CD4-positive, alpha-beta T cell treated with Interleukin-15 for 4 hours (primary cell): ENCODE measurements at regions not wholly inside any gene's neighbourhood (a gene's known extent, or its start where the extent isn't known, plus 50 kb on each side); places are given as distances from the start of the nearest gene placed in this dataset.

ENCODE experiments used
- DNase-seq: peaks from one replicate; pipeline ENCODE4 v3.0.0-alpha.2; 2020; ENCODE audit warnings: low spot score

DNA sequence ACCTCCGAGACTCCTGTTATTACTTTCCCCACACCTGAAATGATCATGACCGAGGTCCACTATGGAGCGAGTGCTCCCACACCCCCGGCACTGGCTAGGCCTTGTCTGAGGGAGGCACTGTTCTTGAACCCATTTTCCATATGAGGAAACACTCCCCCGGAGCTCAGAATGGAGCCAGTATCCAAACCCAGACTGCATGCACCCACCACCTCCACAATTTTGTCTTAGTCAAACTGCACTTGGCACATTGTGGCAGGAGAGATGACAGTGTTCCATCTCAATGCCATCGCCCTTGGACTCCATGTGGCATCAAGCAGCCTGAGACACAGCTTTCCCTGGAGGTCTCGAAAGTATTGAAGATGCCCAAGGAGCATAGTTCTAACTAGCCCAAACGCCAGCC lies 154.1 kb downstream of the NUP210 start:
- no peak for DNase-seq

- DNase-seq, result no peak
Measured at GRCh38 chr3:13265507-13265906, 154.6 kb downstream of the NUP210 start.

GRCh38 chr3:13265016-13265415 lies 155.1 kb downstream of the NUP210 start:
- DNase-seq, result no peak

DNA sequence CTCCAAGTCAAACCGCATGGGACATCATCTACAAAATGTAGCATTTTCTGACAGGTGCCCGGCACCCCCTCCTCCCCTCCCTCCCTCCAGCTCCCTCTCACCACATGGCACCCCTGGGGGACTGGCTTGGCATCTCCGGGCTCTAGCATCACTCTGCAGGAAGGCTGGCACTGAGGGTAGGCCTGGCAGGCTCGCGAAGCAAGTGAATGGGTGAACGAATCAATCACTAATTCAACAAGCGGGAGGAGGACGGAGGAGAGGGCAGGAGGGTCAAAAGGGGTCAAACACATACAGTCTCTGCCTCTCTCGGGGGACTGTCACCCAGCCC lies 155.7 kb downstream of the NUP210 start:
- DNase-seq, result no peak

DNA sequence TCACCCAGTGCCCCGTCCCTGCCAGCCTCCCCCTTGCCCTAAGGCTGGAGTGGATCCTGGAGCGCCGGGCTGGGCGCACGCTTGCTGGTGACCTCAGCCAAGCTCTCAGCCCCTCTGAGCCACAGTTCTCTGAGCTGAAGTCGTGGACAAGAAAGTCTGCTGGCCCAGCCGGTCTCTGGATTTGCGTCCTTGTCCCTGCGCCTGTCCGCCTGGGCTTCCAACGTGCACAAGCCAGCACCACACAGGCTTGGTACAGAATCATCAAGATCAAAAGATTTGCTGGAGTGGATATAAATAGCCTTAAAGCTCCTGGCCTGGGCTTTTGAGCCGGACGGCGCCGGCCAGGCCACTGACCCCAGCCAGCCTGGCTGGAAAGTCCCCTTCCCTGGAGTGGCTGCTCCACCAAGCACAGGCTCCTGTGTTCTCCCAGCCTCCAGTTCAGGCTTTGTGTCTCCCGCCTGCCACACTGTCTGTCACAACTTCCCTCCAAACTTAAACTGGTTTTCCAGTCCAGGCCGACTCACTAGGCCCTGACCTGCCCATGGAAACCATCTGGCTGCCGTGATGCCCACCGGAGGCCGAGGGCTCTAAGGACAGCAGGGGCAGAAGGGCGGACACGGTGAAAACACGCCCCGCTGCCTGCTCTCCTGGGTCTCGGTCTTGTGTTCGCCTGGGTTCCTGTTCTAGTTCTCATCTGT lies 156.2 kb downstream of the NUP210 start:
- no peak for DNase-seq

DNA sequence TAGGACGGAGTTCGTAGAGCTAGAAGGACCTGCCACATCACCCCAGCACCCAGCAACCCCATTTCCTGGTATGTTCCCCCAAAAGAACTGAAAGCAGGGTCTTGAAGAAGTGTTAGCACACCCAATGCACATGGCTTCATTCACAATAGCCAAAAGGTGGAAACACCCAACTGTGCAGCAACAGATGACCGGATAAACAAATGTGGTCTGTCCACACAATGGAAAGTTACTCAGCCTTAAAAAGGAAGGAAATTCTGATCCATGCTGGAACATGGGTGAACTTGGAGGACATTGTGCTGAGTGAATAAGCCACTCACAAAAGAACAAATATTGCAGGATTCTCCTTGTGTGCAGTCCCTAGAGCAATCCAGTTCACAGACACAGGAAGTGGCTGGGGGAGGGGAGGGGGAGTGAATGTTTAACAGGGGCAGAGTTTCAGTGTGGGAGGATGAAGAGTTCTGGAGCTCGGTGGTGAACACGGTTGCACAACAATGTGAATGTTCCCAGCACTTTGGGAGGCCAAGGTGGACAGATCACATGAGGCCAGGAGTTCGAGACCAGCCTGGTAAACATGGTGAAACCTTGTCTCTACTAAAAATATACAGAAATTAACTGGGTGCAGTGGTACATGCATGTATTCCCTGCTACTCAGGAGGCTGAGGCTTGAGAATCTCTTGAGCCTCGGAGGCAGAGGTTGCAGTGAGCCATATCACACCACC lies 157.5 kb downstream of the NUP210 start:
- no peak for DNase-seq

- DNase-seq, result no peak
Measured at GRCh38 chr3:13261892-13262291, 158.2 kb downstream of the NUP210 start.

GRCh38 chr3:13261104-13261830 lies 158.9 kb downstream of the NUP210 start:
- no peak for DNase-seq

GRCh38 chr3:13260259-13261103 lies 159.6 kb downstream of the NUP210 start:
- DNase-seq, result no peak

GRCh38 chr3:13259831-13260230 lies 160.3 kb downstream of the NUP210 start:
- no peak for DNase-seq

DNA sequence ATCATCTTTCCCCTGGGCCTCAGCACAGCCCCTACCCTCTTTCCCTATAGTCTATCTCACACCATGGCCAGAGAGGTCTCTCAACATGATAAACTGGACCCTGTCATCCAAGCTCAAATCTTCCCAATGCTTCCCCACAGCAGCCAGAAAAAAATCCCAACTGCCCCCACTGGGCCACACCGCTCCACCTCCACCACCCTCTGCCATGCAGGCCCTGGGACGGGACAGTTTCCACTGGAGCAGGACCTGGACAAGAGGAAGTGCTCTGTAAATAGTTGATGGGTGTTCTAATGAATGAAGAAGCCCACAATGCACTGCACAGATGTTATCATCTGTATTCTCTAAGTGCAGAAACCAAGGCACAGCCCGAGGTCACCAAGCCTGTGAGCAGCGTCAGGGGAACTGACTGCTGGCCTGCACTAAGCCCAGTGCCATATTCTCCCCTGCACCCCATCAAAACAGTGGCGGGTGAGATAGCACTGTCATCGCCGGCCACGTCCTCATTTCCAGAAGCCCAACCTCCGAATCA lies 161.1 kb downstream of the NUP210 start:
- no peak for DNase-seq

DNA sequence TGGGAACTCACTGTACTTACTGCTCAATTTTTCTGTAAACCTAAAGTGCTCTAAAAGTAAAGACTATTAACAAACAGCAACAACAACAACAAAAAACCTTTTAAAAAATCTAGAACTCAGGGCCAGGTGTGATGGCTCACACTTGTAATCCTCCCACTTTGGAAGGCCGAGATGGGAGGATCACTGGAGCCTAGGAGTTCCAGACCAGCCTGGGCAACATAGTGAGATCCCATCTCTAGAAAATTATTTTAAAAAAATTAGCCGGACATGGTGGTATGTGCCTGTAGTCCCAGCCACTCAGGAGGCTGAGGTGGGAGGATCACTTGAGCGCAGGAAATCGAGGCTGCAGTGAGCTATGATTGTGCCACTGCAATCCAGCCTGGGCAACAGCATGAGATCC lies 161.8 kb downstream of the NUP210 start:
- no peak for DNase-seq

DNA sequence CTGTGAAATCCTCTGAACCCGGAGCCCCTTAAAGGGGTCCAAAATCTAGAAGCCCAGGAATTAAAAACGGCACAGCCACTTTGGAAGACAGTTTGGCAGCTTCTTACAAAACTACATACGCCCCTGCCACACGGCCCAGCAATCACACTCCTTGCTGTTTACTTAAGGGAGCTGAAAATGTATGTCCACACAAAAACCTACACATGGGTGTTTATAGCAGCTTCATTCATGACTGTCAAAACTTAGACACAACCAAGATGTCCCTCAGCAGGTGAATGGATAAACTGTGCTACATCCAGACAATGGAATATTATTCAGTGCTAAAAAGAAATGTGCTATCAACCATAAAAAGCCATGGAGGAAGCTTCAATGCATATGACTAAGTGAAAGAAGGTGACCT lies 162.5 kb downstream of the NUP210 start:
- DNase-seq, result no peak

DNA sequence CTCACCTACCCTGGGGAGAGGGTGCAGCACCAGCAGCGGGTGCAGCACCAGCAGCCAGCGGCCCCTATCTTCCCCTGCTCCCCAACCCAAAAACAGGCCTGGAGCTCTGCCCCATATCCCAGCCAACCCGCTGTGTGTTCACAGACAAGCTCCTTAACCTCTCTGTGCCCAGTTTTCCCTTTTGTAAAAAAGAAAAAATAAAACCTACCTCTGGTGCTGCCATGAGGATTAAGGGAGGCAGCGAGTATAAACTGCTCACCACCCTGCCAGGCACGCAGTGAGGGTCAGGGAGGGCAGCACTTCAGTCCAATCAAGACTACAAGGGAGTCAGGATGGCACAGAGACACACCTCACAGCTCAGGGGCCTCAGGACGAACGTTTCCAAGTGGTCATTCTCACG lies 163.3 kb downstream of the NUP210 start:
- no peak for DNase-seq

DNA sequence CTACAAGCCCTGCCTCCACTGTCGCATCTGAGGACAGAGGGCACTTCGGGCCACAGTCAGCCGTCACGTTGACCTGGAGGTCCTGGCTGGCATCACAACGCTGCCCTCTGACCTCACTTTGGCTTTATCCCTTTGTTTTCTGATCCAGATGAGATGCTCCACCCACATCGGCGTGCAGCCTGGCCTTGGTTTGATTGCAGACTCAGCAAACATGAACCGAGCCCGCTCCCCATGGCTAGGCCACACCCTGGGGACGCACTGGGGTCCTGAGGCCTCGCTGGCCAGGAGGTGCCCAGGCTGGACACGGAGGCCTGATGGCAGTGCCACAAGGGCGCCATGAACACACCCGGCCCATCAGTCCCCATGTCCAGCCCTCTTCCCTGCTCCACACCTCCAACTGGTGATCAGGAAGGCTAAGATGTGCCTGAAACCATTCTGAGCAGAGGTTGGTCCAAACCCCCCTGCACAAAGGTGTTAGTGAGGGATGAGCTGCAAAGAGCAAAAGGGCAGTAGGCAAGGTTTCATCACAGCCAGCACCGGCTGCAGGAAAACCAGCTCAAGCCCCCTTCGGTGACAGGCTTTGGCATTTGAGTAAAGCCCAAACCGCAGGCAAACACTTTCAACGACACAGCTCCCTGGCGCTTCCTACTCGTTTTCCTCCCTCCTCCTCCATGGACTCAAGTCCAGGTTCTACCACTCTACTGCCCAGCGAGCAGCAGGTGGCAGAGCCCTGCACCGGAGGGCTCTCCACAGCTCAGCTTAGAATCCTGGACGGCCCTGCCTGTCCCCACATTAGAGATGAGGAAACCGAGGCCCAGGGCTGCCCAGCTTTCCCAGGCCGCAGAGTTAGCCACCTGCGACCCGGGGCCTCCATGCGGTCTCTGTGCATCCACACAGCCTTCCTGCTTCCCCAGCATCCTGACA lies 165.8 kb downstream of the NUP210 start:
- DNase-seq, result no peak

DNA sequence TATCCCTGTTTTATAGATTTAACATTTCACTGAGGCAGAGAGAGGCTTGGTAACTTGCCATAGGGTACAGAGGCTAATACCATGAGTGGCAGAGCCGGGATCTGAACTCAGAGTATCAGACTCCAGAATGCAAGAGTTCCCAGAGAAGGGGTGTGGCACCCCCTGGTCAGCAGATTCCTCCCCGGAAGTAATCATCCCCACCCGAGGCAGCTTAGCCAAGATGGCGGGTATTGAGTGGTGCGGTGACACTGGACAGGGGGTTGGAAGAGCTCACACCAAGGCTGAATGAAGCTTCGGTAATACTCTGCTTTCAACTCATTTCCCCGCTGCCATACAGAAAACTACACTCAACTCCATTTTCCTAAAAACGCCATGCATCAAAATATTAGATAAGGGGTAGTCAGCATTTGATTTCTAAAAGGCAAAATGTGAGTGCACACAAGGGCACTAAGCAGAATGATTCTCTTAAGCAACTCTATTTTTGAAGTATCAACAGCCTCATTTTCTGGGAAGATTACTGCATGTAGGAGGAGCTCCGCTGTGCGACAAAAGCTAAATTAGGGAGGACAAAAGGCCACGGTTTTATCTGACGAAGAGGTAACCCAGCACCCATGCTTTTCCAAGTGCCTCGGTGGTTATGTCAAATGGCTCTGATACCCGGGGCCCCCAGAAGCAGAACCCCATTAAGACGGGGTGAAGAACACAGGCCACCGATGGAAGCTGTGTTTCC lies 166.7 kb downstream of the NUP210 start:
- no peak for DNase-seq

GRCh38 chr3:13252207-13252606 lies 167.9 kb downstream of the NUP210 start:
- DNase-seq, result no peak

GRCh38 chr3:13251166-13251903 lies 168.8 kb downstream of the NUP210 start:
- DNase-seq, result no peak

DNA sequence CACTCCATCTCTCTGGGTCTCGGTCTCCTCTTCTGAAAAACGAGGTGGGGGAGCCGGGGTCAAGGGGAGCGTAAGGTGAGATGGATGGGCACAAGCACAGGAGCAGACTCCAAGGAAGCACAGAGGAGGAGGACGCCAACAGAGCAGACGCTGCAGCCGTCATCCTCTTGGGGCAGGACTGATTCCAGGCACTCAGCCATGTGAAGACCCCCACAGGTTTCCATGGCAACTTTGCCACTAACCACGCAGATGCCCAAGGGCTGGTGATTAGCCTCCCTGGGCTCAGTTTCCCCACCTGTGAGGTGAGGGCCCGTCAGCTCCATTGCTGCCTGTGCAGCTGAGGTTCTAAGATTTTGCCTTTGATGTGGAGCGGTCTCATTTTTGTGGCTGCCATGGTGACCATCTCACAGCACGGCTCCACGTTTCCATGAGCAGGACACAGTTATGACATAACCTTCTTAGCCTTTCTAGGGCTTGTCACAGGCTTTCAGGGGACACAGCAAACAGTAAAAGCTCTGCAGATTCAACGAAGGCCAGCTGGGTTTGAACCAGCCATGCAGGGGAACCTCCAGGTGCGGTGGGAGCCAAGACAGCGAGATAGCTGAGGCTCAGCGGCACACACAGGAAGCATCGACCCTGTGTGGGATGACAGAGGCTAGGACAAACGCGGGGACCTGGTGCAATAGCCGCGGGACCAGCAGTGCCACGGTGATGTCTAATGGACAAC lies 170.3 kb downstream of the NUP210 start:
- no peak for DNase-seq
